SU-DHL-6 (cell line): ENCODE measurements at regions not wholly inside any gene's neighbourhood (a gene's known extent, or its start where the extent isn't known, plus 50 kb on each side); places are given as distances from the start of the nearest gene placed in this dataset.

Experiments
- H2AFZ ChIP-seq: fragments of 200-600 bp; sonication (generic); 2 replicates; pipeline ENCODE4 v1.6.1; 2014; ENCODE audit warnings: low read depth, mild to moderate bottlenecking, moderate library complexity, mixed read lengths, antibody characterized with exemption, low read length; ENCODE audit not compliant: severe bottlenecking
- H3F3A ChIP-seq: fragments of 200-600 bp; shearing (Covaris generic); 2 replicates; pipeline ENCODE4 v1.6.0; 2016; ENCODE audit warnings: antibody characterized with exemption, mild to moderate bottlenecking; ENCODE audit not compliant: insufficient read depth
- H3K27ac ChIP-seq: fragments of 200-600 bp; sonication (generic); 2 replicates; pipeline ENCODE4 v1.5.1; 2016; ENCODE audit warnings: low read depth, mild to moderate bottlenecking, low read length, moderate library complexity, mixed read lengths
- H3K27me3 ChIP-seq: fragments of 200-600 bp; sonication (generic), shearing (Covaris generic); 2 replicates; pipeline ENCODE4 v1.6.0; 2014; ENCODE audit warnings: mild to moderate bottlenecking, low read length
- H3K36me3 ChIP-seq: fragments of 200-600 bp; sonication (generic); 2 replicates; pipeline ENCODE4 v1.6.1; 2014; ENCODE audit warnings: mild to moderate bottlenecking, low read length, mixed read lengths
- H3K4me2 ChIP-seq: fragments of 300-600, 200-600 bp; shearing (Covaris generic), sonication (generic); 2 replicates; pipeline ENCODE4 v1.6.0; 2014; ENCODE audit warnings: low read length, low read depth, mild to moderate bottlenecking; ENCODE audit not compliant: poor library complexity, severe bottlenecking
- H3K4me3 ChIP-seq: fragments of 200-600 bp; sonication (generic); 2 replicates; pipeline ENCODE4 v1.5.1; 2014; ENCODE audit warnings: antibody characterized with exemption, low read length, mild to moderate bottlenecking, mixed read lengths; ENCODE audit not compliant: insufficient read depth, poor library complexity, severe bottlenecking
- H3K79me2 ChIP-seq: fragments of 200-600 bp; sonication (generic); 2 replicates; pipeline ENCODE4 v1.6.1; 2014; ENCODE audit warnings: mild to moderate bottlenecking, low read length, moderate library complexity; ENCODE audit not compliant: insufficient read depth
- H3K9ac ChIP-seq: fragments of 200-600 bp; sonication (generic); 2 replicates; pipeline ENCODE4 v1.7.0; 2014; ENCODE audit warnings: mild to moderate bottlenecking, low read length
- H3K9me2 ChIP-seq: fragments of 200-600 bp; sonication (generic); replicated peaks from 2 replicates; pipeline ENCODE4 v1.6.1; 2014; ENCODE audit warnings: low read length; ENCODE audit not compliant: insufficient read depth
- H3K9me3 ChIP-seq: fragments of 200-600 bp; sonication (generic); 2 replicates; pipeline ENCODE4 v1.6.1; 2014; ENCODE audit warnings: low read length, mixed read lengths; ENCODE audit not compliant: insufficient read depth
- H4K20me1 ChIP-seq: fragments of 200-600 bp; sonication (generic); 2 replicates; pipeline ENCODE4 v1.6.1; 2014; ENCODE audit warnings: low read depth, mild to moderate bottlenecking, antibody characterized with exemption, low read length, moderate library complexity, mixed read lengths
- EZH2phosphoT487 ChIP-seq: fragments of 200-600 bp; sonication (generic), shearing (Covaris generic); conservative IDR thresholded peaks from 2 replicates; pipeline ENCODE4 v1.6.1; 2018; ENCODE audit warnings: mild to moderate bottlenecking, antibody characterized with exemption, low read length, moderate library complexity, mixed read lengths
- TF ChIP-seq, protein P1 (sequence below): fragments of 200-600 bp; sonication (generic); IDR thresholded peaks from one replicate; pipeline ENCODE4 v1.5.1; 2017; ENCODE audit warnings: antibody characterized with exemption, mild to moderate bottlenecking, low read length, moderate library complexity; ENCODE audit not compliant: insufficient read depth, poor library complexity, severe bottlenecking

- Histone ChIP-seq H3F3A (no peaks in the 10 kb centered on the region), H2AFZ (no peak overlapping the region), H4K20me1 (no peaks in the 10 kb centered on the region), H3K9ac (no peak overlapping the region), H3K9me2 (no peaks in the 10 kb centered on the region), H3K36me3 (no peaks in the 10 kb centered on the region), H3K4me3 (no peak overlapping the region), H3K79me2 (no peaks in the 10 kb centered on the region), H3K27me3 (no peaks in the 10 kb centered on the region), H3K4me2 (no peak overlapping the region), H3K9me3 (no peaks in the 10 kb centered on the region), H3K27ac (no peak overlapping the region)
- TF ChIP-seq EZH2phosphoT487: no peak
- TF ChIP-seq, protein P1, sequence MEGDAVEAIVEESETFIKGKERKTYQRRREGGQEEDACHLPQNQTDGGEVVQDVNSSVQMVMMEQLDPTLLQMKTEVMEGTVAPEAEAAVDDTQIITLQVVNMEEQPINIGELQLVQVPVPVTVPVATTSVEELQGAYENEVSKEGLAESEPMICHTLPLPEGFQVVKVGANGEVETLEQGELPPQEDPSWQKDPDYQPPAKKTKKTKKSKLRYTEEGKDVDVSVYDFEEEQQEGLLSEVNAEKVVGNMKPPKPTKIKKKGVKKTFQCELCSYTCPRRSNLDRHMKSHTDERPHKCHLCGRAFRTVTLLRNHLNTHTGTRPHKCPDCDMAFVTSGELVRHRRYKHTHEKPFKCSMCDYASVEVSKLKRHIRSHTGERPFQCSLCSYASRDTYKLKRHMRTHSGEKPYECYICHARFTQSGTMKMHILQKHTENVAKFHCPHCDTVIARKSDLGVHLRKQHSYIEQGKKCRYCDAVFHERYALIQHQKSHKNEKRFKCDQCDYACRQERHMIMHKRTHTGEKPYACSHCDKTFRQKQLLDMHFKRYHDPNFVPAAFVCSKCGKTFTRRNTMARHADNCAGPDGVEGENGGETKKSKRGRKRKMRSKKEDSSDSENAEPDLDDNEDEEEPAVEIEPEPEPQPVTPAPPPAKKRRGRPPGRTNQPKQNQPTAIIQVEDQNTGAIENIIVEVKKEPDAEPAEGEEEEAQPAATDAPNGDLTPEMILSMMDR: no peak
These were observed 715.1 kb upstream of the API5 start for GRCh38 chr11:42596576-42597145.

GRCh38 chr11:42598341-42598740 lies 713.5 kb upstream of the API5 start:
- Histone ChIP-seq H3K9ac (no peak overlapping the region), H3K79me2 (no peaks in the 10 kb centered on the region), H3K27ac (no peak overlapping the region), H3F3A (no peaks in the 10 kb centered on the region), H3K4me2 (no peak overlapping the region), H3K27me3 (no peaks in the 10 kb centered on the region), H3K9me3 (no peaks in the 10 kb centered on the region), H4K20me1 (no peaks in the 10 kb centered on the region), H2AFZ (no peak overlapping the region), H3K4me3 (no peak overlapping the region), H3K36me3 (no peaks in the 10 kb centered on the region), H3K9me2 (no peaks in the 10 kb centered on the region)
- TF ChIP-seq EZH2phosphoT487: no peak
- TF ChIP-seq, protein P1: no peak

DNA sequence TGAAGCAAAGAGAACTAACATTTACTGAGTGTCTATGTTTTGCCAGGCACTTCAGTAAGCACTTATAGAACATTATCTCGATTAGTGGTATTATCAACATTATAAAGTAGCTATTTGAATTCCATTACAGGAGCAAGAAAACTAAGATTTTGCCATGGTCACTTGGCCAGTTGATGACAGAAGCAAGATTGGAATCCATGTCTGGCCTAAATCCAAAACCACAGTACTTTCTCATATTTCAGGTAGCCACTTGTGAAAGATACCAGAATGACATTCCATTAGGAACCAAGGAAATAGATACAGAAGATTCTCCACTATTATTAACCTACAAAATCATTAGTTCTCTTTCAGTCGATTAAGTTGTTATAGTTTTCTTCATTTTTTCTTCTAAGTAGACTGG lies 691.0 kb upstream of the API5 start:
- no peak for TF ChIP-seq EZH2phosphoT487
- TF ChIP-seq, protein P1: no peak
- H3K4me2 ChIP-seq: no peak overlapping the region

More for the DNA sequence above, 691.0 kb upstream of the API5 start:
- Histone ChIP-seq H3F3A (no peaks in the 10 kb centered on the region), H3K79me2 (no peaks in the 10 kb centered on the region), H3K27ac (no peak overlapping the region), H3K36me3 (no peaks in the 10 kb centered on the region), H3K9me3 (no peaks in the 10 kb centered on the region), H3K9ac (no peak overlapping the region), H4K20me1 (no peaks in the 10 kb centered on the region), H3K4me3 (no peak overlapping the region), H3K27me3 (no peaks in the 10 kb centered on the region), H2AFZ (no peak overlapping the region), H3K9me2 (no peaks in the 10 kb centered on the region)
